ENCODE measurements at regions not wholly inside any gene's neighbourhood (a gene's known extent, or its start where the extent isn't known, plus 50 kb on each side); places are given as distances from the start of the nearest gene placed in this dataset.

GRCh38 chr5:106600803-106601202 is 1069.9 kb downstream of the EFNA5 start:
- no peaks in the 10 kb centered on the region for H3K36me3 ChIP-seq
- H3K27ac ChIP-seq = no peak overlapping the region
- intact Hi-C loops (cut with DNase I) = no loop called here
- DNase-seq (ENCODE audit: low spot score) = no peak
- no peaks in the 10 kb centered on the region for H3K9me3 ChIP-seq
- no peaks in the 10 kb centered on the region for H3K4me1 ChIP-seq (replicated peaks)
- TF ChIP-seq POLR2A (IDR thresholded peaks at IDR 0.05) (no peak), POLR2AphosphoS5 (IDR thresholded peaks at IDR 0.05) (no peak)
- TF ChIP-seq, protein P1, sequence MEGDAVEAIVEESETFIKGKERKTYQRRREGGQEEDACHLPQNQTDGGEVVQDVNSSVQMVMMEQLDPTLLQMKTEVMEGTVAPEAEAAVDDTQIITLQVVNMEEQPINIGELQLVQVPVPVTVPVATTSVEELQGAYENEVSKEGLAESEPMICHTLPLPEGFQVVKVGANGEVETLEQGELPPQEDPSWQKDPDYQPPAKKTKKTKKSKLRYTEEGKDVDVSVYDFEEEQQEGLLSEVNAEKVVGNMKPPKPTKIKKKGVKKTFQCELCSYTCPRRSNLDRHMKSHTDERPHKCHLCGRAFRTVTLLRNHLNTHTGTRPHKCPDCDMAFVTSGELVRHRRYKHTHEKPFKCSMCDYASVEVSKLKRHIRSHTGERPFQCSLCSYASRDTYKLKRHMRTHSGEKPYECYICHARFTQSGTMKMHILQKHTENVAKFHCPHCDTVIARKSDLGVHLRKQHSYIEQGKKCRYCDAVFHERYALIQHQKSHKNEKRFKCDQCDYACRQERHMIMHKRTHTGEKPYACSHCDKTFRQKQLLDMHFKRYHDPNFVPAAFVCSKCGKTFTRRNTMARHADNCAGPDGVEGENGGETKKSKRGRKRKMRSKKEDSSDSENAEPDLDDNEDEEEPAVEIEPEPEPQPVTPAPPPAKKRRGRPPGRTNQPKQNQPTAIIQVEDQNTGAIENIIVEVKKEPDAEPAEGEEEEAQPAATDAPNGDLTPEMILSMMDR (IDR thresholded peaks at IDR 0.05) = no peak
- H3K4me3 ChIP-seq = no peak overlapping the region
- H3K27me3 ChIP-seq (replicated peaks; ENCODE audit: insufficient read depth) = no peaks in the 10 kb centered on the region
- WGBS = 90% methylated on average over 1 of the region's 1 CpG

DNA sequence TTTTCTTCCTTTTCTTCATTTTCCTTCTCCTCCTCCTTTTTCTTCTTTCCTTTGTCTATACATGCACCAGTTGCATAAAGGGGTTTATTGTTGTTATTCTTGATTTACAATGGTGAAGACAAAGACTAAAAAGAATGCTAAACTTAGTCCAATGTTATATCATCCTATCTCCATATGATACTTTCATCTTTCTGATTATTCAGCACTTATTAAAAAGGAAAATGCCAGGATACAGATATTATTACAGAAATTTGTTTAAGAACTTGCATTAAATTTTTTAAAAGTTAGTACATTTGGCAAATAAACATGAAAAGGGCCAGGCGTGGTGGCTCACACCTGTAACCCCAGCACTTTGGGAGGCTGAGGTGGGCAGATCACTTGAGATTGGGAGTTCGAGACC is 1074.9 kb downstream of the EFNA5 start:
- intact Hi-C loops (cut with DNase I) = no loop called here
- Histone ChIP-seq H3K4me3 (no peak overlapping the region), H3K4me1 (replicated peaks) (no peaks in the 10 kb centered on the region), H3K27ac (no peak overlapping the region), H3K36me3 (no peaks in the 10 kb centered on the region), H3K27me3 (replicated peaks; ENCODE audit: insufficient read depth) (no peaks in the 10 kb centered on the region), H3K9me3 (no peaks in the 10 kb centered on the region)
- no peak for DNase-seq (ENCODE audit: low spot score)
- WGBS = 89% methylated on average over 2 of the region's 2 CpGs
- TF ChIP-seq POLR2A (IDR thresholded peaks at IDR 0.05) (no peak), POLR2AphosphoS5 (IDR thresholded peaks at IDR 0.05) (no peak)
- TF ChIP-seq, protein P1 (IDR thresholded peaks at IDR 0.05) = no peak

- Histone ChIP-seq H3K9me3 (no peaks in the 10 kb centered on the region), H3K4me3 (no peak overlapping the region), H3K36me3 (no peaks in the 10 kb centered on the region), H3K27ac (no peak overlapping the region), H3K4me1 (replicated peaks) (no peaks in the 10 kb centered on the region), H3K27me3 (replicated peaks; ENCODE audit: insufficient read depth) (no peaks in the 10 kb centered on the region)
- DNase-seq (ENCODE audit: low spot score) = no peak
- intact Hi-C loops (cut with DNase I) = loop anchor here (5.0 kb wide), 1 partner anchor 338 kb away; no protein-coding TSS in a partner anchor
- 86% methylated on average over 10 of the region's 10 CpGs for WGBS
- TF ChIP-seq, protein P1 (IDR thresholded peaks at IDR 0.05) = no peak
- TF ChIP-seq POLR2A (IDR thresholded peaks at IDR 0.05) = no peak
- no peak for TF ChIP-seq POLR2AphosphoS5 (IDR thresholded peaks at IDR 0.05)
Measured at GRCh38 chr5:106584268-106584667, 1086.5 kb downstream of the EFNA5 start.

- no peak for DNase-seq (ENCODE audit: low spot score)
- Histone ChIP-seq H3K36me3 (no peaks in the 10 kb centered on the region), H3K9me3 (no peaks in the 10 kb centered on the region), H3K4me1 (replicated peaks) (no peaks in the 10 kb centered on the region), H3K4me3 (no peak overlapping the region), H3K27me3 (replicated peaks; ENCODE audit: insufficient read depth) (no peaks in the 10 kb centered on the region), H3K27ac (no peak overlapping the region)
- 91% methylated on average over 2 of the region's 2 CpGs for WGBS
- TF ChIP-seq POLR2AphosphoS5 (IDR thresholded peaks at IDR 0.05) (no peak), POLR2A (IDR thresholded peaks at IDR 0.05) (no peak)
- TF ChIP-seq, protein P1 (IDR thresholded peaks at IDR 0.05) = no peak
- intact Hi-C loops (cut with DNase I) = no loop called here
Measured at GRCh38 chr5:106578736-106579135, 1092.0 kb downstream of the EFNA5 start.

DNA sequence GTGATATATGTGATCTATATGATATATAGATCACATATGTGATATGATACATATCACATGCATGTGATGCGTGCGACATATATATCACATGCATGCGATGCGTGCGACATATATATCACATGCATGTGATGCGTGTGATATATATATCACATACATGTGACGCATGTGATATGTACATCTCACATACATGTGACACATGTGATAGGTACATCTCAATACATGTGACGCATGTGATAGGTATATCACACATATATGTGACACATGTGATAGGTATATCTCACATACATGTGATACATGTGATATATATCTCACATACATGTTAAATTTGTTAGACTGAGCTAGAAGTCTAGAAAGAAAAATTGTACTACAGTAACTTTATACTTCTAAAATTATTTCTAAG is 1095.9 kb downstream of the EFNA5 start:
- Histone ChIP-seq H3K9me3 (no peaks in the 10 kb centered on the region), H3K27me3 (replicated peaks; ENCODE audit: insufficient read depth) (no peaks in the 10 kb centered on the region), H3K27ac (no peak overlapping the region), H3K4me1 (replicated peaks) (no peaks in the 10 kb centered on the region), H3K4me3 (no peak overlapping the region), H3K36me3 (no peaks in the 10 kb centered on the region)
- no peak for TF ChIP-seq POLR2AphosphoS5 (IDR thresholded peaks at IDR 0.05)
- TF ChIP-seq POLR2A (IDR thresholded peaks at IDR 0.05) = no peak
- TF ChIP-seq, protein P1 (IDR thresholded peaks at IDR 0.05) = no peak
- WGBS = 96% methylated on average over 8 of the region's 8 CpGs
- intact Hi-C loops (cut with DNase I) = no loop called here
- no peak for DNase-seq (ENCODE audit: low spot score)
